ENCODE measurements at regions not wholly inside any gene's neighbourhood (a gene's known extent, or its start where the extent isn't known, plus 50 kb on each side); places are given as distances from the start of the nearest gene placed in this dataset.
A peak's percentile ranks its signal among the peaks of the same experiment; 100 is the strongest.

GRCh38 chr20:39270837-39271604, 308.9 kb downstream of the DHX35 start:
- no peak overlapping the region; the same call in 1 of the 2 replicates for H2AK5ac ChIP-seq (ENCODE audit: low read depth, low read length)
- no peaks in the 10 kb centered on the region for H3K79me1 ChIP-seq (ENCODE audit: low read depth, low read length)
- H2AFZ ChIP-seq (ENCODE audit: low read length): peak overlapping the region; percentile 42; the same call in 1 of the 2 replicates
- H3K18ac ChIP-seq (ENCODE audit: extremely low read depth, low read length): peak overlapping the region; percentile 73; the same call in 1 of the 2 replicates
- H3K23me2 ChIP-seq (ENCODE audit: low read depth, low read length): no peaks in the 10 kb centered on the region; the same call in 1 of the 2 replicates
- H3K4me2 ChIP-seq (ENCODE audit: insufficient read depth in 1 of 2, low read depth in 2 of 2, low read length in 2 of 2): no peak overlapping the region
- no peak overlapping the region for H2BK20ac ChIP-seq (ENCODE audit: low read length)
- H2BK12ac ChIP-seq (ENCODE audit: low read depth, low read length): no peak overlapping the region
- H4K5ac ChIP-seq (ENCODE audit: insufficient read length, low read depth, low read length): no peak overlapping the region
- FAIRE-seq: no peak
- H2BK5ac ChIP-seq (ENCODE audit: low read depth, low read length): no peak overlapping the region
- no peak overlapping the region for H2BK120ac ChIP-seq (replicated peaks; ENCODE audit: low read depth, low read length)
- no peak overlapping the region for H2BK15ac ChIP-seq (ENCODE audit: low read length)
- H4K8ac ChIP-seq (ENCODE audit: extremely low read depth, insufficient read depth, low read length): no peak overlapping the region
- H4K20me1 ChIP-seq (replicated peaks in 1 of 2; ENCODE audit: control insufficient read depth in 1 of 2, insufficient read depth in 2 of 2, low read length in 2 of 2): no peaks in the 10 kb centered on the region
- H4K91ac ChIP-seq (replicated peaks; ENCODE audit: insufficient read length, low read length): no peak overlapping the region
- H3K36me3 ChIP-seq (ENCODE audit: control insufficient read depth in 2 of 4, insufficient read depth in 4 of 4, low read length in 3 of 4): no peaks in the 10 kb centered on the region
- H3K4ac ChIP-seq (replicated peaks; ENCODE audit: insufficient read length, low read depth, low read length): no peak overlapping the region
- H3K79me2 ChIP-seq (ENCODE audit: control insufficient read depth in 1 of 2, insufficient read depth in 2 of 2, low read length in 2 of 2): no peaks in the 10 kb centered on the region
- H3K56ac ChIP-seq (replicated peaks; ENCODE audit: insufficient read length, low read depth, low read length): no peak overlapping the region
- no peaks in the 10 kb centered on the region for H3K27me3 ChIP-seq (replicated peaks in 1 of 4; ENCODE audit: control insufficient read depth in 3 of 4, extremely low read depth in 1 of 4, insufficient read depth in 3 of 4, low read length in 3 of 4)
- H3K4me1 ChIP-seq (replicated peaks in 1 of 4; ENCODE audit: control insufficient read depth in 3 of 4, insufficient read depth in 4 of 4, low read length in 3 of 4): peaks cover 0 to 4% (median 1%) of the 10 kb centered on the region in 4 experiments; a peak in 1 of 7 replicates
- no peak overlapping the region for H3K27ac ChIP-seq (ENCODE audit: low read depth, low read length)
- H3K9ac ChIP-seq (replicated peaks in 1 of 4; ENCODE audit: extremely low read depth in 1 of 4, low read depth in 3 of 4, low read length in 3 of 4): no peak overlapping the region
- no peak overlapping the region for H3K23ac ChIP-seq (ENCODE audit: insufficient read length)
- 80% methylated on average over 10 of the region's 10 CpGs; no CpG with 5 or more reads in 1 of the 2 experiments for WGBS, 2 experiments (ENCODE audit: extremely low coverage in 1 of 2, insufficient coverage in 1 of 2, insufficient read length in 1 of 2, insufficient replicate concordance in 2 of 2, low coverage in 1 of 2, low lambda C conversion rate in 2 of 2, missing lambda C conversion rate in 1 of 2)
- ChIA-PET POLR2A (ENCODE audit: partially characterized antibody) (no interaction called here), CTCF (ENCODE audit: partially characterized antibody) (interaction anchor here (0.6 to 5.1 kb wide), 12 partner anchors 8 to 610 kb away, joined by 3 to 45 read pairs (median 4); no protein-coding TSS in a partner anchor)
- no peak overlapping the region for H3K4me3 ChIP-seq (ENCODE audit: extremely low read depth in 1 of 4, insufficient read depth in 2 of 4, low read depth in 3 of 4, low read length in 4 of 4)
- no peak overlapping the region for H3K14ac ChIP-seq (ENCODE audit: insufficient read length)
- DNase-seq (ENCODE audit: low read depth in 1 of 2, low spot score in 2 of 2): no peak
- peaks cover 0 to 2% of the 10 kb centered on the region in 2 experiments; a peak in 2 of 4 replicates for H3K9me3 ChIP-seq (ENCODE audit: insufficient read depth in 2 of 2, low read depth in 1 of 2, low read length in 1 of 2)
- no peak for TF ChIP-seq MAFK (IDR thresholded peaks at IDR 0.05; ENCODE audit: low read depth, low read length)
- TF ChIP-seq E2F6 (IDR thresholded peaks at IDR 0.05): no peak
- no peak for TF ChIP-seq HDAC6 (IDR thresholded peaks at IDR 0.05; ENCODE audit: low read depth, low read length)
- no peak for TF ChIP-seq KDM4A (IDR thresholded peaks at IDR 0.05; ENCODE audit: low read depth, low read length, severe bottlenecking)
